Tibial artery (tissue), 4 donors: ENCODE measurements at regions not wholly inside any gene's neighbourhood (a gene's known extent, or its start where the extent isn't known, plus 50 kb on each side); places are given as distances from the start of the nearest gene placed in this dataset.
"Not testable (repeated sequence)": the region's sequence is repeated elsewhere in the genome, so short reads cannot be mapped to it uniquely, and the experiment has no call there.

Experiments used
- DNase-seq, 2 donors: peaks; one replicate each; pipeline ENCODE4 v3.0.0-alpha.2; 2019
- H3K27ac ChIP-seq, 2 donors: fragments of 200-600 bp; sonication (generic) in 1 of 2; 1 replicate in 1 of 2; 2 replicates in 1 of 2; pipeline ENCODE4 v1.5.1; 2018 to 2019; ENCODE audit warnings: mild to moderate bottlenecking in 1 of 2
- H3K27me3 ChIP-seq, 2 donors: fragments of 200-600 bp; sonication (generic) in 1 of 2; one replicate each; pipeline versions ENCODE4 v1.5.1 to v1.6.0; 2016 to 2019
- H3K36me3 ChIP-seq, 3 donors: fragments of 200-600 bp; sonication (generic) in 2 of 3; one replicate each; pipeline ENCODE4 v1.5.1; 2016 to 2019; ENCODE audit warnings: mild to moderate bottlenecking in 2 of 3
- H3K4me1 ChIP-seq, 4 donors: fragments of 200-600 bp; sonication (generic) in 2 of 4; 1 replicate in 3 of 4; 2 replicates in 1 of 4; pipeline ENCODE4 v1.5.1; 2016 to 2019
- H3K4me3 ChIP-seq, 2 donors: fragments of 200-600 bp; sonication (generic) in 1 of 2; 1 replicate in 1 of 2; 2 replicates in 1 of 2; pipeline ENCODE4 v1.5.1; 2018 to 2019; ENCODE audit warnings: mild to moderate bottlenecking in 2 of 2
- H3K9me3 ChIP-seq, 3 donors: fragments of 200-600 bp; sonication (generic) in 1 of 3; one replicate each; pipeline ENCODE4 v1.5.1; 2016 to 2019
- intact Hi-C: fragments of 100-400 bp; cut with DNase I; formaldehyde crosslinking; loops from one replicate; pipeline ENCODE4 v1.15.0; 2023; ENCODE audit warnings: low total_unique reads
- TF ChIP-seq, protein P1 (sequence below), 2 experiments: fragments of 200-600 bp in 1 of 2; fragments of 450-650 bp in 1 of 2; IDR thresholded peaks; one replicate each; pipeline ENCODE4 v1.5.1; 2017 to 2019; ENCODE audit warnings: antibody characterized with exemption in 2 of 2, mild to moderate bottlenecking in 1 of 2, moderate library complexity in 1 of 2

DNA sequence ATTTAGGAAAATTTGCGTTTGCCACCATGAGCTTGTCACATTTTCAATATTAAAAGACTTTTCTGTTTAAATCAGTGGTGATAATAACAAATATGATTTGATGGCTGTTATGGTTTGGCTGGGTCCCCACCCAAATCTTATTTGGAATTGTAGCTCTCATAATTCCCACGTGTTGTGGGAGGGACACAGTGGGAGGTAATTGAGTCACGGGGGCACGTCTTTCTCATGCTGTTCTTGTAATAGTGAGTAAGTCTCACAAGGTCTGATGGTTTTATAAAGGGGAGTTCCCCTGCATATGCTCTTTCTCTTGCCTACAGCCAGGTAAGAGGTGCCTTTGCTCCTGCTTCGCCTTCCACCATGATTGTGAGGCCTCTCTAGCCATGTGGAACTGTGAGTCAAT, 83.4 kb upstream of the RGPD4 start:
- TF ChIP-seq, protein P1, sequence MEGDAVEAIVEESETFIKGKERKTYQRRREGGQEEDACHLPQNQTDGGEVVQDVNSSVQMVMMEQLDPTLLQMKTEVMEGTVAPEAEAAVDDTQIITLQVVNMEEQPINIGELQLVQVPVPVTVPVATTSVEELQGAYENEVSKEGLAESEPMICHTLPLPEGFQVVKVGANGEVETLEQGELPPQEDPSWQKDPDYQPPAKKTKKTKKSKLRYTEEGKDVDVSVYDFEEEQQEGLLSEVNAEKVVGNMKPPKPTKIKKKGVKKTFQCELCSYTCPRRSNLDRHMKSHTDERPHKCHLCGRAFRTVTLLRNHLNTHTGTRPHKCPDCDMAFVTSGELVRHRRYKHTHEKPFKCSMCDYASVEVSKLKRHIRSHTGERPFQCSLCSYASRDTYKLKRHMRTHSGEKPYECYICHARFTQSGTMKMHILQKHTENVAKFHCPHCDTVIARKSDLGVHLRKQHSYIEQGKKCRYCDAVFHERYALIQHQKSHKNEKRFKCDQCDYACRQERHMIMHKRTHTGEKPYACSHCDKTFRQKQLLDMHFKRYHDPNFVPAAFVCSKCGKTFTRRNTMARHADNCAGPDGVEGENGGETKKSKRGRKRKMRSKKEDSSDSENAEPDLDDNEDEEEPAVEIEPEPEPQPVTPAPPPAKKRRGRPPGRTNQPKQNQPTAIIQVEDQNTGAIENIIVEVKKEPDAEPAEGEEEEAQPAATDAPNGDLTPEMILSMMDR (IDR thresholded peaks at IDR 0.05) = no peak
- H3K4me1 ChIP-seq = peaks cover 0 to 18% (median 3%) of the 10 kb centered on the region in 4 donors
- H3K9me3 ChIP-seq = no peaks in the 10 kb centered on the region
- no peaks in the 10 kb centered on the region for H3K27me3 ChIP-seq
- no peak overlapping the region for H3K27ac ChIP-seq
- DNase-seq = no peak
- intact Hi-C loops = no loop called here
- H3K4me3 ChIP-seq = no peak overlapping the region
- no peaks in the 10 kb centered on the region for H3K36me3 ChIP-seq

DNA sequence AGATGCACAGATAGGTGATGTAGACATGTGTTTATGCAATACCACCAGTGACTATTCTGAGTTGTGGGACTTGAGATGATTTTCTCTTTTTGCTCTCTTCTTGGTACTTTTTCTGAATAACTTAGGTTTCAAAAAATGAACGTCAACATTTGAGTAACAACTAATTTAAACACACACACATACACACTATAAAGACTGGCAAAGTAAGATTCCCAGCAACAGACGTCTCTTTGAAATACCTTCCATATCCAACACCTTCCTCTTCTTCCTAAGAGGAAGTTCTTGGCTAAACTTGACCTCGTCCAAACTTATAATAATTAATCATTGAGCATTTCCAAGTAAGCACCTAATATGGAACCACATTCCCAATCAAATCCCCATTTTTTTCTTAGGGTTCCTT, 81.6 kb upstream of the RGPD4 start:
- no peak overlapping the region for H3K4me3 ChIP-seq
- no peaks in the 10 kb centered on the region for H3K9me3 ChIP-seq
- intact Hi-C loops = no loop called here
- no peaks in the 10 kb centered on the region for H3K27me3 ChIP-seq
- no peak overlapping the region for H3K27ac ChIP-seq
- DNase-seq = no peak
- TF ChIP-seq, protein P1 (IDR thresholded peaks at IDR 0.05) = no peak
- peaks cover 0 to 10% (median 3%) of the 10 kb centered on the region in 4 donors for H3K4me1 ChIP-seq
- no peaks in the 10 kb centered on the region for H3K36me3 ChIP-seq

DNA sequence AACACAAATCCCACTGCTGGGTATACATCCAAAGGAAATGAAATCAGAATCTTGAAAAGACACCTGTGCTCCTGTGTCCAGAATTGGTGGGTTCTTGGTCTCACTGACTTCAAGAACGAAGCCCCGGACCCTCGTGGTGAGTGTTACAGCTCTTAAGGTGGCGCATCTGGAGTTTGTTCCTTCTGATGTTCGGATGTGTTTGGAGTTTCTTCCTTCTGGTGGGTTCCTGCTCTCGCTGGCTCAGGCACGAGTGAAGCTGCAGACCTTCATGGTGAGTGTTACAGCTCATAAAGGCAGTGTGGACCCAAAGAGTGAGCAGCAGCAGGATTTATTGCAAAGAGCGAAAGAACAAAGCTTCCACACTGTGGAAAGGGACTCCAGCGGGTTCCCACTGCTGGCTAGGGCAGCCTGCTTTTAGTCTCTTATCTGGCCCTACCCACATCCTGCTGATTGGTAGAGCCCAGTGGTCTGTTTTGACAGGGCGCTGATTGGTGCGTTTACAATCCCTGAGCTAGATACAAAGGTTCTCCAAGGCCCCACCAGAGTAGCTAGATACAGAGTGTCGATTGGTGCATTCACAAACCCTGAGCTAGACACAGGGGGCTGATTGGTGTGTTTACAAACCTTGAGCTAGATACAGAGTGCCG, 80.0 kb upstream of the RGPD4 start:
- DNase-seq, H3K4me3 ChIP-seq, H3K4me1 ChIP-seq, H3K27me3 ChIP-seq, H3K9me3 ChIP-seq, H3K36me3 ChIP-seq, intact Hi-C loops, H3K27ac ChIP-seq: not testable (repeated sequence)

DNA sequence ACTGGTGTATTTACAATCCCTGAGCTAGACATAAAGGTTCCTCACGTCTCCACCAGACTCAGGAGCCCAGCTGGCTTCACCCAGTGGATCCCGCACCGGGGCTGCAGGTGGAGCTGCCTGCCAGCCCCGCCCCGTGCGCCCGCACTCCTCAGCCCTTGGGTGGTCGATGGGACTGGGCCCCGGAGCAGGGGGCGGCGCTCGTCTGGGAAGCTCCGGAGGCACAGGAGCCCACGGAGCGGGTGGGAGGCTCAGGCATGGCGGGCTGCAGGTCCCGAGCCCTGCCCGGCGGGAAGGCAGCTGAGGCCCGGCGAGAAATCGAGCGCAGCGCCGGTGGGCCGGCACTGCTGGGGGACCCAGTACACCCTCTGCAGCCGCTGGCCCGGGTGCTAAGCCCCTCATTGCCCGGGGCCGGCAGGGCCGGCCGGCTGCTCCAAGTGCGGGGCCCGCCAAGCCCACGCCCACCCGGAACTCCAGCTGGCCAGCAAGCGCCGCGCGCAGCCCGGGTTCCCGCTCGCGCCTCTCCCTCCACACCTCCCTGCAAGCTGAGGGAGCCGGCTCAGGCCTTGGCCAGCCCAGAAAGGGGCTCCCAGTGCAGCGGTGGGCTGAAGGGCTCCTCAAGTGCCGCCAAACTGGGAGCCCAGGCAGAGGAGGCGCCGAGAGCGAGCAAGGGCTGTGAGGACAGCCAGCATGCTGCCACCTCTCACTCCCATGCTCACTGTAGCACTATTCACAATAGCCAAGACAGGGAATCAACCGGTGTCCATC, 79.3 kb upstream of the RGPD4 start:
- H3K4me1 ChIP-seq, H3K9me3 ChIP-seq, H3K27ac ChIP-seq, DNase-seq, H3K27me3 ChIP-seq, H3K4me3 ChIP-seq, intact Hi-C loops, H3K36me3 ChIP-seq: not testable (repeated sequence)

DNA sequence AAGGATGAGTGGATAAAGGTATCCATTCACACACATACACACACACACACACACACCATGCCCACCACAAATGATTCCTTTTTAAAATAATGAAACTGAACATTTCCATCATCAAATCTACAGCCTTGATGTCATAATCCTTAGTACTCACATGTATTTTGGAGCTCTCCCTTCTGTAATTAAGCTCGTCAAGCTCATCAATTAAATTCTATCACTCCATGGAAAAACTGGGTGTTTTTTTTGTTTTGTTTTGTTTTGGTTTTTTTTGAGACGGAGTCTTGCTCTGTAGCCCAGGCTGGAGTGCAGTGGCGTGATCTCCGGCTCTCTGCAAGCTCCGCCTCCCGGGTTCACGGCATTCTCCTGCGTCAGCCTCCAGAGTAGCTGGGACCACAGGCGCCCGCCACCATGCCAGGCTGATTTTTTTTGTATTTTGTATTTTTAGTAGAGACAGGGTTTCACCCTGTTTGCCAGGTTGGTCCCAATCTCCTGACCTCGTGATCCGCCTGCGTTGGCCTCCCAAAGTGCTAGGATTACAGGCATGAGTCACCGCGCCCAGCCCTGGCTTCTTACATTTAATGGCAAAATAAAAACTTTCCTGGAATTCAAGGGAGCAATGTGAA, 78.6 kb upstream of the RGPD4 start:
- Histone ChIP-seq H3K9me3 (no peaks in the 10 kb centered on the region), H3K4me3 (no peak overlapping the region), H3K36me3 (no peaks in the 10 kb centered on the region), H3K4me1 (no peaks in the 10 kb centered on the region), H3K27ac (no peak overlapping the region), H3K27me3 (no peaks in the 10 kb centered on the region)
- TF ChIP-seq, protein P1 (IDR thresholded peaks at IDR 0.05) = no peak
- DNase-seq = no peak
- intact Hi-C loops = no loop called here

DNA sequence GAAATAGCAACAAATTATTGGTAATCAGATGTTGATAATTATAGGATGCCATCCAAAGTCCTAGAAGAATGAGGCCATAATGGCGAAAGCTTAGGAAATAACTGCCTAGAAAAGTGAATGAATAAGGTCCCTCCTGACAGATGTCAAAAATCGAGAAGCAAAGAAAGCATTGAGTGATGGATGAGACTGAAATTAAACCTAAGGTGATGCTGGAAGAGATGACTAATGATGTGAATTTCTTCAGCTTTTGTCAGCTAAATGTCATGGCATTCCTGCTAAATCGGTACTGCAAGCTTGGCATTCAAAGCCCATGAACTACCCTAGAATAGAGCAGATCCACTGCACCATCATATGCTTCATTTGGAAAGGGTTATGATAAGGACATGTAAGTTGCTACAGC, 74.8 kb upstream of the RGPD4 start:
- no peak for DNase-seq
- no peaks in the 10 kb centered on the region for H3K27me3 ChIP-seq
- H3K27ac ChIP-seq = no peak overlapping the region
- H3K4me1 ChIP-seq = no peaks in the 10 kb centered on the region
- no peaks in the 10 kb centered on the region for H3K9me3 ChIP-seq
- TF ChIP-seq, protein P1 (IDR thresholded peaks at IDR 0.05) = no peak
- H3K4me3 ChIP-seq = no peak overlapping the region
- no peaks in the 10 kb centered on the region for H3K36me3 ChIP-seq
- intact Hi-C loops = no loop called here

DNA sequence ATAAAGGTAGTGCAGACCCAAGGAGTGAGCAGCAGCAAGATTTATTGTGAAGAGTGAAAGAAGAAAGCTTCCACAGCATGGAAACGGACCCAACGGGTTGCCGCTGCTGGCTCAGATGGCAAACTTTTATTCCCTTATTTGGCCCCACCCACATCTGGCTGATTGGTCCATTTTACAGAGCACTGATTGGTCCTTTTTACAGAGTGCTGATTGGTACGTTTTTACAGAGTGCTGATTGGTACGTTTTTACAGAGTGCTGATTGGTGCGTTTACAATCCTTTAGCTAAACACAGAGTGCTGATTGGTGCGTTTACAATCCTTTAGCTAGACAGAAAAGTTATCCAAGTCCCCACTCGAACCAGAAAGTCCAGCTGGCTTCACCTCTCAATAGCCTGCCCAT, 72.9 kb upstream of the RGPD4 start:
- DNase-seq, intact Hi-C loops, H3K4me1 ChIP-seq: not testable (repeated sequence)

More for the DNA sequence above, 72.9 kb upstream of the RGPD4 start:
- H3K36me3 ChIP-seq, H3K9me3 ChIP-seq, H3K4me3 ChIP-seq, H3K27me3 ChIP-seq, H3K27ac ChIP-seq: not testable (repeated sequence)
